ENCODE measurements at regions not wholly inside any gene's neighbourhood (a gene's known extent, or its start where the extent isn't known, plus 50 kb on each side); places are given as distances from the start of the nearest gene placed in this dataset.

GRCh38 chr2:103739186-103739585, 977.4 kb downstream of the TMEM182 start:
- TF ChIP-seq POLR2A (IDR thresholded peaks at IDR 0.05) (no peak), CTCF (IDR thresholded peaks at IDR 0.05) (no peak)
